COLO668 (cell line): ENCODE measurements at regions not wholly inside any gene's neighbourhood (a gene's known extent, or its start where the extent isn't known, plus 50 kb on each side); places are given as distances from the start of the nearest gene placed in this dataset.

ENCODE experiments used
- DNase-seq: peaks from one replicate; lab custom pipeline; 2025; ENCODE audit not compliant: unreplicated experiment; lab: John Stamatoyannopoulos, UW

DNA sequence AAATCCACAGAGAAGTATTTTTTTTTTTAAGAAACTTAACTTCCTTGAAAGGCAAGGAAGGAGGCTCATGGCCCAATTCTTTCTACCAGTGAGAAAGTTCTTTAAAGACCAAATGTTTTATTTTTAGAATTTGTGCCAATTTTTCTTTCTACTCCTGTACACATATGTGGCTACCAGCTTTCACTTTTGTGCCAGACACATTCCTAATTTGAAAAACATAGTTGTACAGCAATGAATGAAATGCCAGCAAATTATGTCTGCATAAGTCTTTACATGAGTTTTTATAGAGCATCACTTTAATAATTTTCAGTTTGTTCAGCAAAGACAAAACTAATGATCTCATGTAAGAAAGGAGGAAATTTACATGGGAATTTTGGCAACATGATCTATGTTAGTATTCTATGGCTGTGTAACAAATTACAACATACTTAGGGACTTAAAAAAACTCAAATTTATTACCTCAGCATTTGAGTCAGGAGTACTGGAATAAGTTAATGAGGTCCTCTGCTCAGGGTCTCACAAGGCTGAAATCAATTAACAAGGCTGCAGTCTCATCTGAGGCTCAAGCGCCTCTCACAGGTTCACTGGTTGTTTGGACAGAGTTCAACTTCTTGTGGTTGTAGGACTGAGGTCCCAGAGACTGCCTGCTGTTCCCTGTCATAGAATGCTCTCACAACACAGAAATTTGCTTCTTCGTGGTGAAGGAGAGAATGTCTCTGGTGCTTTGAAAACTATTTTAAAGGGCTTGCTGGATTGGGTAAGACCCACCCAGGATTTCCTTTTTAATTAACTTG lies 678.2 kb upstream of the FAM241A start:
- DNase-seq = no peak

DNA sequence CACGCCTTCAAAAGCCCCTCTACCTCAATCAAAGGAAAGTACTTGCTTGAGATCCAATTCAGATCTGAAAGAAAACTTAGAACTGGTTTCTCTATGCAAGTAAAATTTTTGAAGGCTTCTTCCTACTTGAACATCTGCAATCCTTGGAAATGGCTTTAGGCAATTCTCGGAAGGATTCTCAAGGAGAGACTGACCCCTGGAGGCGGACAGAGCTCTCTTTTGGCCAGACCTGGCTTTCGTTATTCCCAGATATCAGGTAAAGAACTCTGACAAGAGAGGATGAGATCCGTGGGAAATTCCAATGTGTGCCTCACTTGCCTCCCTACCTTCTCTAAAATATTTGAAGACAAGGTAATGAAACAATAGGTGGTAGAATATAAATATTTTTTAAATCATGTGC lies 670.3 kb upstream of the FAM241A start:
- peak; percentile 2 for DNase-seq

DNA sequence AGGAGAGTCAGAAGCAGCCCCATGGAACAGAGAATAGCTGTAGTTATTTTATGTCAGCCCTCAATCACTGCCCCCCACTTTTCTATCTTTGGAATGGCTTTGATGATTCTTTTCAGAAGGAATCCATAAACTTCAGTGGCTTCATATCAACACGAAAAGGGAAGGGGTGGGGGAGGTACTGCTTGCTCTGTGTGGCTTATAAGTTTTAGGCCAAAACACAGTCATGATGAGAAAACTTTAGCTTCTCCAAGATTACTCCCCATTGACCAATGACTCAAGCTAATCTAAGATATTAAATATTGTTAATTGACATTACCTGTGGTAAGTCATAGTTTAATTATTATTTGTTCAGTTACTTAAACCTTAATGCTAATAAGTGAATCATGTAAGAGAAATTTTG lies 669.6 kb upstream of the FAM241A start:
- DNase-seq = no peak

DNA sequence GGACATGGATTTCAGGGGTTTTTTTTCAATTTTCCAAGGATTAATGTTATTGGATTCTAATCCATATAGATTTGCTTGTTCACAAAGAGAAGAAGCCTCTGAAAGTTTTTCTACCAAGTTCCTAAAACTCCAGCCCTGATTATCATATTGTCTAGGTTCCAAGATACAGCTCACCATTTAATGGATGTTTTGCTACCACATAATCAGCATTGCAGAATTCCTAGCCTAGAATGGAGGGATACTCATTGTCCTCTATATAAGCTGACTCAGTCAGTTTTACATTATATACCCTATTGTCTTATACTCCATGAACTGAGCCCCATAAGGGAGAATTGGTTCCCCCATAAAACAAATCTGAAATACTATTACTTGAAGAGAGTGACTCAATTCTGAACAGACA lies 664.7 kb upstream of the FAM241A start:
- no peak for DNase-seq

DNA sequence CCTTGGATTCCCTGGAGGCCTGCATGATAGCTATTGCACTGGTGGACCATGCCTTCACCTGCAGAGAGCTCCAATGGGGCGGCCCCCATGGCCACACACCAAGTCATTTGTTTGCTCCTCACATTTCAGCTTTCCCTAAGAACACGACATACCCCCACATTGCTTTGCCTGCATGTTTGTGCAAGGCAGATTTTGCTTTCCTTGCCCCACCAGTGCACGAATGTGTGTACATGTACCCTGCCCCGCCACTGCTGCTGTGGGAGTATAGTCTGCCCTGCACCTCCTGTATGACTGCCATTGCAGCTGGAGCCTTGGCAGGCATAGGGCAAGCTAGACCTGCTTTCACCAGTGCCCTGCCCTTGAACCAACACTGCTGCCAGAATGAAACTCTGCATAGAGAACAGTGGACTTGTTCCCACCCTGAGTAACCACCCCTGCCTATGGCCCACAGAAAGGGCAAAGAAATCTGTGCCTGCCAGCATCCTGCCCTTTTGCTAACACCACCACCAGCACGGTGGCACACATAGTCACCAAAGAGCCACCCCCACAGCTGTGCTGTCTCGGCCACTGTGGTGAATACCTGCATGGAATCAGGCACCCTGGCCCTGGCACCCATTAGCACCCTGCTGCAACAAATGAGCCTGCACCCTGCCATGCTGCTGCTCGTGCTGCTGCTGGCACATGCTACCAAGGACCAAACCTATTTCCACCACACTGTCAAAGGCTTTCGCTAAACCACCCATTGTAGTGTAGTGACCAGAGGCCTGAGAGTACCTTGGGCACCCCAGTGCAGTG lies 661.7 kb upstream of the FAM241A start:
- no peak for DNase-seq

DNA sequence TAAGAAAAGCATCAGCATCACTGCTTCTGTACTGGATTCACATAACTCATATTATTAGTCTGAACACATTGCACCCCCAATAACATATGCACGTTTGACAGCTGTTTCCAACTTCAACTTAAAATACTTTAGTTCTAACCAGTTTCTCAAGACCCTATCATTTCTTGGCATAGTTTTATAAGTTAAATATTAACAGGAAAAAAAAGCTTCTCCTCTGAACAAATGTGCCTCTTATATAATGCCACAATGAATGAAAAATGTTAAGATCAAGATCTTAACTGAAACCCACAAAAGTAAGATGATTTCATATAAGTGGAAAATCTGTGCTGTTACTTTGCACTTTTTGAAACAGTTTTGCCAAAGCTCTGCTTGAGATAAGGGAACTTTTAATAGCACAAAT lies 652.8 kb upstream of the FAM241A start:
- no peak for DNase-seq

DNA sequence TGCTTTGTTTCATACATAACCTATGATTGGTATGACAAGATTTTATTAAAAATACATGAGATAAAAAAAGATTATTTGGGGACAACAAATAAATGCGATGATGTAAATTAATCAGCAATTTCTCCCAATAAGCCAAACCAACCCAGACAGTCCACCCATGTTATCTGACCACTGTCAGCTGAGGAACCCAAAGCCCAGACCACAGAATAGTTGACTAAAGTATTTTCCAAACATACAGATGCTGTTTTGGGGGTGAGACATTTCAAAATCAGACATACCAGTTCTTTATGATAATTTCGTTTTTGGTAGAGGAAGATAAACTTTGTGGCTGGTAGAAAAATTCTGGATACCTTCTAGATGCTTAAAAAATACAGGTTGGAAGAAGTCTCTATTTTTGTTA lies 650.8 kb upstream of the FAM241A start:
- DNase-seq = no peak

DNA sequence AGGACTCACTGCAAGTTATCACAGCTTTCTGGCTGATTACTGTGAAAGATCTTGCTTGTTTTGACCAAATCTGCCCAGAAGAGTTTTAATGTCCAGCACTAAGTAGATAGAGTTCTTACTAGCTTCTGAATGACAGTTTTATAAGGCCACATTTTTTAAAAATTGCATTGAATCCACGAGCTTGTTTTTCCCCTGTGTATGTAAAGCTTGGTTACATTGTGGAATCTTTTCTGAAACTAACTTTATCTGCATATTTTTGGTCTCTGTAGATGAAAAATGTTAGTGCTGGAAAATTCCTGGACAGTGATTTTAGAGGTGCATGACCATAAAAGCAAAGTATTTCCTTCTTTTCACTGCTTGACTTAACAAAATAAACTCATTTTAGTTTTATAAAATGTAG lies 650.3 kb upstream of the FAM241A start:
- no peak for DNase-seq

DNA sequence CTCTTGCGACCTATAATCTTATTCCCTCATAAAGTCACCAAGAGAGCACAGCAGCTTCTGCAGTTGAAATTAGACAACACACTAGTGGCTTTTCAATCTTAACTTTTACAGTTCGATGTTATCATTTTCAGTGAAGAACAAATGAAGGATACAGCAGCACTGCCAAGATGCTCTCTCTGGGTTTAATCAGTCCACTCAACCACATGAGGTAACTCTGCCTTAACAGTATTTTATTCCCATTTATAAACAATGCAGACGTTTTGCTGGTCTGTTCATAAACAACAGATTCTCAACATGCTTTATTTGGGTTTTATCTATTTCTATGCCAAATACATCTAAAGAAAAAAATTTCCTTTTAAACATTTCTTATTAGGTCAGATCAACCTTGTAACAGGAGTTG lies 646.0 kb upstream of the FAM241A start:
- DNase-seq = no peak

DNA sequence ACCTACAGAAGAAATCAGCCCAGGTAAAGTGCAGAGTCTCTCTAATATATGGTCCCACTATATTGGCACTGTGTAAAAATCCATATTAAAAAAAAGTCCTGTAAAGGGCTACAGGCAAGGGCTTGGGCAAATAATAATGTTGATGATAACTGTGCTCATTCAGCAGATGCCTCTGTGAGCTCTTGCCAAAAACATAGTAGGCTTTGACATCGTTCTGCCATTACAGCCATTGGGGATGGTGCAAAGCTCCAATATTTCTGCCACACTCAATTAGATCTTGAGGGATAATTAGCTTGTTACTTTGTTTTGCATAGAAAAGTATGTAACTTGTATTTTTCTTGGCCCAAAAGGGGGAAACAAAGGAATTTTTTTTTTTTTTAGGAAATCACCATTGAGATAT lies 645.5 kb upstream of the FAM241A start:
- no peak for DNase-seq

DNA sequence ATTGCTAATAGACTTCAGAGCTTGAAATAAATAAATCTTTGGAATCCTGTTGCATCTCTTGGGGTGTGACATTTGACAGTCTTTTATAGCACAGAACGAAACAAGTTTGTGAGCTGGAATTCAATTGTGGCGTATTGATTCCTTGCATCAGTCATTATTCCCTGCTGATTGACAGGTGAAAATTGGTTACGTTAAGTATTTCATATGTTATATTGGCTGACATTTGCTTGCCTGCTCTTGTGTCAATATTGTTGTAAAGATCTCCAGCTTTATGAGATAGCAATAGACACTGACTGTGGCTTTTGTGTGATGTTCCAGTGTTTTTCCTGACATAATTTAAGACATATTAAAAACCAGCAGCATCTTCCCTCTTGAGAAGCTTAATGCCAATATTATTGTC lies 644.4 kb upstream of the FAM241A start:
- no peak for DNase-seq

DNA sequence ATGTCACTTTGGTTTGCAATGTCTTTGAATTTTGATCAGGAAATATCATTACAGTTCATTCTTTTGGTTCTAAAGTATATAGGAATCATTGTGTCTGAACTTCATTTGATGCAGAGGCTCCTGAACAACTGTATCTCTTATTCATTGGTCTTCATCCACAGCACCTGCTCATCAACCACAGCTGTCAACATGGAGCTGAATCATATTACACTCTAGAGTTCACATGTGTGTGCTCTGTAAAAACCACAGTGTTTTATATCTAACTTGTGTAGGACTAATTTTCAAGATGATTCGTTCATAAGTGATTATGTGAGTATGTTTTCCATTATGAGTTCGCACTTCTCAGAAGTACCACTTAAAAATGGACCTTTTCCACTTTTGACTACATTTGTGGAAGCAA lies 643.3 kb upstream of the FAM241A start:
- DNase-seq = peak; percentile 23

DNA sequence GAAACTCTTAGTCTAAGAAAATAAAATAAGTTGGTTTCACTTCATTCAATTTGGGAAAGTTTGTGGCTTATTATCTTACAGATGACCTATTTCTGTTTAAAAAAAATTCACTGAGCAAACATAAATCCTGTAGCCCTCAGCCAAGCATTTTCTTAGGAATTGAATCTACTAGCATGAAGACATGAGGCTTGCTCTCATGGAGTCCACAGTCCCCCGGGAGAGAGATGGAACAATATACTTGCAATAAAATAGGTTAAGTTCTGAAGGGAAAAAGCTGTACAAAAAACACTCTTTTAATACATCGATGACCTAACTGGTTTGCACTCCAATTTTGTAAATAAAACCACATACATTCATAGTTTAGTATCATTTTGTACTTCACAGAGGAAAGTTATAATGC lies 642.6 kb upstream of the FAM241A start:
- no peak for DNase-seq

DNA sequence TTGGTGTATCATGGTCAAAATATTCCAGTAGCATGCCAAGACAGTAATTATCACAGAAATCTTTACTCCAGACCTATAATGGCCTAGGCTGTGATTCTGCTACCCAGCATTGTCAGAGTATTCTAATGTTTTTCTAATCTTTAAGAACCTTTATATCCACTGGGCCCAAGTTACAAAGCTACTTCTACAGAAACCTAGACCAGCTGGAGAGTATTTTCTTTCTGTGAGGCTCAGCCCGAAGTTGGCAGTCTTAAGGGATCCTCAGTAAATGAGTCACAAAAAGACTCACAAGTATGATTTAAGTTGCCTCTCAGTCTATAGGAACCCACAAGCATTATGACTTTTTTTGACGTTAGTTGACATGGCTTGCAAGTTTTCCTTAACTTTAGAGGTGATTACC lies 638.5 kb upstream of the FAM241A start:
- no peak for DNase-seq

DNA sequence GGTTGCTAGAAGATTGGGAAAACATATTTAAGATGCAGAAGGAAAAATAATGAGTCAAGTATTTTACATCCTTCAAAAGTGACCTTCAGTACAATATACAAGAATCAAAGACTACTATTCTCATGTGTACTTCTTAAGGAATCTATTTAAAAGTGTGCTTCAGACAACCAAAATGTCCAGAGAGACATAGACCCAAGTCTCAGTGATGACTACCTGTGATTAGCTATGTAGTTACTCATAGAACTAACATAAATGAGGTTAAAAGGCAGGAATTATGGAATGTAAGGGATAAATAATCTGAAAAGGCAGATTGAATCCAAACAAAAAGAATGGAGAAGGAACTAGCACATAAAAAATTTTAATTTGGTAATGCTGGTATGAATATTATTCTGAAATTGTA lies 634.7 kb upstream of the FAM241A start:
- no peak for DNase-seq

DNA sequence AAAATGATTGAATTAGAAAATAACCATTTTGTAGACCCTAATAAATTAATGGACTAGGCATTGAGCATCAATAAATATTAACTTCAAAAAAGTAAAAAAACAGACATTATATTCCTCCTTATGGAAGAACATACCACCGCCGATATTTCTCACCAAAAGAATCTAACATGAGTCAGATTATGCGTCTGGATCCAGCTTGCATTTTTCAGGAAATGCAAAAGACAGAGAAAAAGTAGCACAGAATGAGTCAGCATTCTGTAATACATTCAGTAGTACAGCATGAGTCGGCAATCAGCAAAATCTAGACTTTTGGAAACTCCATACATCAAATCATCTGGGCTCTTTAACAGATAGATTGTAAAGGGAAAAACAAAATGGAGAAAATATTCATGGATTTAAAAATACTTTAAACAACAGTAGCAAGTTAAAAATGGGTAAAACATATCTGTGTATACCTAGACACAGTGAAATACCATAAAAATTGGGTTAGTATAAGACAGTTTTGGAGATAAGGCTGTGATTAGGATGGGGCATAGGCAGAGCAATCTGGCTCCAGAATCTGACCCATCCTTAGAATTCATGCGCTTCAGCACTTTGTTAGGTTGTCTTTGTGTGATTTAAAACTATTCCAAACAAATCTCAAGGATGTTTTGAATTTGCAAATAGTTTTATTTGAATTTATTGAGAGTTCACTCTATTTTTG lies 633.0 kb upstream of the FAM241A start:
- DNase-seq = no peak

DNA sequence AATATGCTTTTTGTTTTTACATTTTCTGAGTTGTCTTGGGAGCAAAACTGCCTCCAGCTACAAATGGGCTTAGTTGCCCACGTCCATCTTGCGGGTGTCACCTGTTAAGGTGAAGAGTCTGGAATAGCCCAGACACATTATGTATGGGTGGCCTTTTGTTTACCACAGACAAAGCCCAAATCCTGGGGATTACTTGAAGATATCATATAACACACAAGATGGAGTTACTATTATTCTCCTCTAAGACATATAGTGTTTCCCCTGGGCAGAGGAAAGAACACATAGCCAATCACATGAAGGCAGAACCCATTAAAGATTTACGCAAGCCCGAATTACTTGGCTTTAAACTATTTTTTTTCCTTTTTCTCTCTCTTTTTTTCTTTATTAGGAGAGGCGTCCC lies 625.6 kb upstream of the FAM241A start:
- no peak for DNase-seq

DNA sequence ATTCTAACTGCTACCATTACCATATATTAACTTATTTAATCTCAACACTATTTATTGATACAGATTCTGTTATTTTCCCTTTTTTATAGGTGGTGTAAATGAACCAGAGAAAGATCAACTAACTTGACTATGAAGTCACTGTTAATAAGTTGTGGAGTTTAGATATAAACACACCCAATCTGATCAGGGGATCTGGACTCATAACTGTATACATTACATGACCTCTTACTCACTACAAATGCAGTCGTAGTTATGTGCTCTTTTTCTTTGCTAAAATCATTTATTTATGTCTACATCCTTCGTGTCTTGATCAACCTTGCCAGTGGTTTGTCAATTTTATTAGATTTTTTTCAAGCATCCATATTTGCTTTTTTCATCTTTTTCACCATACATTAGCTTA lies 614.8 kb upstream of the FAM241A start:
- no peak for DNase-seq

DNA sequence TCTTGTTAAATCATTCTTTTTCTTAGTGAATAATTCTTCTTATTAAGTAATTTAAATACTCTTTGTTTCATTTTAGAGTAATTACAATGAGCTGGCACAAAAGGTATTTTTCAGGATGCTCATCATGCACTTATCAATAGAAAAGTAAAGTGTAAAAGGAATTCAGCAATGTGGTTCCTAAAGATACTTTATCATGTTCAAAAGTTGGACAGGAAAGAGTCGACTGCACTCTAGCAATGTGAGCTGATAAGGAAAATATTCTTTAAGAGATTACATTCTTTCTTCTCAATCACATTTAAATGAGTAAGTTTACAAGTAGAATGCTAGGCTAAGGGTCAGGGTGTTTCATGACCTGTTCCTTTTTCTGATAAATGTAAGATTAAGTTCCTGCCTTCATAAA lies 609.5 kb upstream of the FAM241A start:
- DNase-seq = no peak

DNA sequence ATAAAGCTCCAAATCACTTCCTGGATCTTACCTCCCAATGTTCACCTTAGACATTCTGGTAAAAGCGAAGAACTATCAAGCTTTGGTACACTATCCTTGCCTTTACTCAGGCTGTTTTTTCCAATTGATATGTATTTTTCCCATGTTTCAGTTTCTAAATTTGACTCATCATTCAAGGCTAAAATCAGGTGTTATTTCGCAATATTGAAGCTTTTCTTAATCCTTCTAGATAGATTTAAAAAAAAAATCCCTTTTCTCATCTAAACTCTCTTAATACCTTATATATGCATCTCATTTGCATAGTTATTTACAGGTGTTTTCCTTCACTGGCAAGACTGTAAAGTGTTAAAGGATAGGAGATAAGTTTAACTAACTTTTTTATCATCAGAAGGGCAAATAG lies 608.1 kb upstream of the FAM241A start:
- DNase-seq = no peak

DNA sequence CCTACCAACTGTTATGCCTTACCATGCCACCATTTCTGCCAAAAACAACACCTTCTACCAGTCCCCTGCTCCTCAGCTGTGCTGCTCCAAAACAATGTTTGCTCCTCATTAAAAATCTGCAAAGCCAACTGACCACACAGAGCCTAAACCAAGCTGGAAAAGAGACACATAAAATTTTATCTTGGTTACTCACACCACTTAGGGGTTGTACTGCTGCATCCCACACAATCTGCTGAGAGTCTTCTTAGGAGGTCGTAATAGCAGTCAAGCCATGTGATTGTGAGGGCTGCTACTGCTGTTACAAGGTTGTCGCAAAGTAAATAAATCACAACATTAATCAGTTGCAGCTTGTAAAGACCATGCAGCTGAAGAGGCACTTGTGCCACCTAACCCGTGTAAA lies 607.4 kb upstream of the FAM241A start:
- DNase-seq = no peak

DNA sequence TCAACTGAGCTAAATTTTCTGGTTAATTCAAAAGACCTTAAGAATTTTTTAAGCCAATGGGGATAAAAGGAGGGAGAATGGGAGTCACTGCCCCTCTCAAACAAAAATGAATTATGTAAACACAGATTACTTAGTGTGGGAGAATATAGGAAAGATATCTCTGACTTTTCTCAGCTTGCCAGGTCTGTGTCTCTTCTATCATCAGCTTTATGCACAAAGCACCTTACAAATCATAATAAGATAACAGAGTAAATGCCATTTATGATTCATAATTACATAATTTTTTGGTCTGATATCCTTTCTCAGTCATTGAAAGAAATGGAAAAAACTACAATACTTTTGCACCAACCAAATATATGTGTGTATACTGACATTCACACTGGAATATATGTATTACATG lies 604.6 kb upstream of the FAM241A start:
- no peak for DNase-seq
